ENCODE measurements at regions not wholly inside any gene's neighbourhood (a gene's known extent, or its start where the extent isn't known, plus 50 kb on each side); places are given as distances from the start of the nearest gene placed in this dataset.

DNA sequence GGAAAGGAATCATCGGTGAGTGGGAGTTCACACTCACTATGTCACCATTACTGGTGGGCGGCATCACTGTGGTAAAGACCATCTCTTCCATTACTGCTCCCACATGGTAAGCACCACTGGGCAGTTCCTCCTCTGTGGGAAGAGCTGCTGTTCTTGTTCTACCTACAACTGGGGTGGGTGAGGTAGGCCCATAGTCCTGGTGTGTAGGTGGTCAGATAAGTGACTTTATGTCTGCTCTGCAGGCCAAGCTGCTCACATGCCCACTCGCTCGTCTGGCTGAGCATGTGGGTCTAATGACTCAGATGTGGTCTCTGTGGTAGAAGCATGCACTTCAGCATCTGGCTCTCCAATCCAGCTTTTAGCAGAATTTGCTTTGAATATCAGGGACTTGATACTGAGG lies 82.9 kb downstream of the TMEM215 start:
- TF ChIP-seq, protein P1, sequence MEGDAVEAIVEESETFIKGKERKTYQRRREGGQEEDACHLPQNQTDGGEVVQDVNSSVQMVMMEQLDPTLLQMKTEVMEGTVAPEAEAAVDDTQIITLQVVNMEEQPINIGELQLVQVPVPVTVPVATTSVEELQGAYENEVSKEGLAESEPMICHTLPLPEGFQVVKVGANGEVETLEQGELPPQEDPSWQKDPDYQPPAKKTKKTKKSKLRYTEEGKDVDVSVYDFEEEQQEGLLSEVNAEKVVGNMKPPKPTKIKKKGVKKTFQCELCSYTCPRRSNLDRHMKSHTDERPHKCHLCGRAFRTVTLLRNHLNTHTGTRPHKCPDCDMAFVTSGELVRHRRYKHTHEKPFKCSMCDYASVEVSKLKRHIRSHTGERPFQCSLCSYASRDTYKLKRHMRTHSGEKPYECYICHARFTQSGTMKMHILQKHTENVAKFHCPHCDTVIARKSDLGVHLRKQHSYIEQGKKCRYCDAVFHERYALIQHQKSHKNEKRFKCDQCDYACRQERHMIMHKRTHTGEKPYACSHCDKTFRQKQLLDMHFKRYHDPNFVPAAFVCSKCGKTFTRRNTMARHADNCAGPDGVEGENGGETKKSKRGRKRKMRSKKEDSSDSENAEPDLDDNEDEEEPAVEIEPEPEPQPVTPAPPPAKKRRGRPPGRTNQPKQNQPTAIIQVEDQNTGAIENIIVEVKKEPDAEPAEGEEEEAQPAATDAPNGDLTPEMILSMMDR (IDR thresholded peaks at IDR 0.05): no peak
- no peak for TF ChIP-seq POLR2A (IDR thresholded peaks at IDR 0.05)

All from body of pancreas (tissue), 4 donors.